ENCODE measurements at regions not wholly inside any gene's neighbourhood (a gene's known extent, or its start where the extent isn't known, plus 50 kb on each side); places are given as distances from the start of the nearest gene placed in this dataset.

DNA sequence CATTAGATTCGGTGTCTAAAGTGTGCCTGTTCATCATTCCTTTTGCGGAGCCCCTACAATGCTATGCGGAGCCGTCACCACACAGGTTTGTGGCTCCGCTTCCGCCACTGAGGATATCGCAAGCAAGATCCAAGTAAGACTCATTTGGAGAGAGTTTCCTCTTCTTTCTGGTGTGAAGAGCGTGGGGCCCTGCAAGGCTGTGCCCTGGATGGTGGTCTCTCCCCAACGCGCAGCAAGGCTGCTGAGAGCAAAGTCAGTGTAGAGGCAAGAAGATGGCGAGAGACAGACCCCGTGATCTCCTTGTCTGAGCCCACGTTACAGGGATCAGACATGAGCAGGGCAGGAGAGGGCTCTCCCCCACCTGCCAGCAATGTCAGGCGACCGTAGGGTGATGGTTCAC is 96.3 kb upstream of the AFDN start:
- Histone ChIP-seq H3K79me2 (replicated peaks; ENCODE audit: insufficient read depth, low read length) (no peaks in the 10 kb centered on the region), H4K20me1 (ENCODE audit: insufficient read depth) (no peaks in the 10 kb centered on the region), H3K27me3 (ENCODE audit: insufficient read depth, low read depth, low read length) (no peaks in the 10 kb centered on the region), H3K4me3 (ENCODE audit: low read length) (no peak overlapping the region), H3K27ac (ENCODE audit: low read length) (no peak overlapping the region), H3K9me3 (ENCODE audit: low read length) (no peaks in the 10 kb centered on the region), H3K36me3 (ENCODE audit: insufficient read depth, low read length) (no peaks in the 10 kb centered on the region), H3K4me2 (ENCODE audit: low read length) (no peak overlapping the region), H2AFZ (ENCODE audit: low read depth, low read length) (no peak overlapping the region), H3F3A (ENCODE audit: insufficient read depth, low read length, poor library complexity, severe bottlenecking) (peaks cover 4% of the 10 kb centered on the region), H3K9ac (ENCODE audit: low read length) (no peak overlapping the region), H3K9me2 (ENCODE audit: insufficient read depth, low read length) (no peaks in the 10 kb centered on the region)
- TF ChIP-seq TAF1 (IDR thresholded peaks at IDR 0.05; ENCODE audit: low read depth) (no peak), MXI1 (conservative IDR thresholded peaks at IDR 0.05; ENCODE audit: poor library complexity, severe bottlenecking) (no peak)

DNA sequence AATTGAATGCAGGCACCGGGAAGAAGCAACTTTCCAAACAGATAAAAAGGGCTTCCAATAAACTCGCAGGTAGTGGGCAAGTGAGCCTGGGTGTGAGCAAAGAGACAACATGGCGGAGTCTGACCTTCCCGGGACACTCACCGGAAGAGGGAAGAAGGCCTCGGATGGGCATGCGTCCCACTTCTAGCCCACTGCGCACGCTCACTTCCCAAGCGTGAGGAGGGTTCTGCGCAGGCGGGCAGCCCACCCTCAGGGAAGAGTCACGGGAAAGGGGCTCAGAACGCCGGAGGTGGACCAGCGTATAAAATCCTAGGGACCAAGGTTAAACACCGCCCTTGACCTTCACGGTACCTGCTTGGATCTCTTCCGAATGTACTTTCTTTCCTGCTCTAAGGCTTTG is 95.5 kb upstream of the AFDN start:
- H3K9me3 ChIP-seq (ENCODE audit: low read length), result no peaks in the 10 kb centered on the region
- no peak overlapping the region for H3K4me2 ChIP-seq (ENCODE audit: low read length)
- H3K9me2 ChIP-seq (ENCODE audit: insufficient read depth, low read length), result no peaks in the 10 kb centered on the region
- TF ChIP-seq TAF1 (IDR thresholded peaks at IDR 0.05; ENCODE audit: low read depth), result no peak
- TF ChIP-seq EP300 (conservative IDR thresholded peaks at IDR 0.05; ENCODE audit: poor library complexity, severe bottlenecking), result no peak
- no peak for TF ChIP-seq SMC3 (conservative IDR thresholded peaks at IDR 0.05; ENCODE audit: poor library complexity)
- TF ChIP-seq, protein P1, sequence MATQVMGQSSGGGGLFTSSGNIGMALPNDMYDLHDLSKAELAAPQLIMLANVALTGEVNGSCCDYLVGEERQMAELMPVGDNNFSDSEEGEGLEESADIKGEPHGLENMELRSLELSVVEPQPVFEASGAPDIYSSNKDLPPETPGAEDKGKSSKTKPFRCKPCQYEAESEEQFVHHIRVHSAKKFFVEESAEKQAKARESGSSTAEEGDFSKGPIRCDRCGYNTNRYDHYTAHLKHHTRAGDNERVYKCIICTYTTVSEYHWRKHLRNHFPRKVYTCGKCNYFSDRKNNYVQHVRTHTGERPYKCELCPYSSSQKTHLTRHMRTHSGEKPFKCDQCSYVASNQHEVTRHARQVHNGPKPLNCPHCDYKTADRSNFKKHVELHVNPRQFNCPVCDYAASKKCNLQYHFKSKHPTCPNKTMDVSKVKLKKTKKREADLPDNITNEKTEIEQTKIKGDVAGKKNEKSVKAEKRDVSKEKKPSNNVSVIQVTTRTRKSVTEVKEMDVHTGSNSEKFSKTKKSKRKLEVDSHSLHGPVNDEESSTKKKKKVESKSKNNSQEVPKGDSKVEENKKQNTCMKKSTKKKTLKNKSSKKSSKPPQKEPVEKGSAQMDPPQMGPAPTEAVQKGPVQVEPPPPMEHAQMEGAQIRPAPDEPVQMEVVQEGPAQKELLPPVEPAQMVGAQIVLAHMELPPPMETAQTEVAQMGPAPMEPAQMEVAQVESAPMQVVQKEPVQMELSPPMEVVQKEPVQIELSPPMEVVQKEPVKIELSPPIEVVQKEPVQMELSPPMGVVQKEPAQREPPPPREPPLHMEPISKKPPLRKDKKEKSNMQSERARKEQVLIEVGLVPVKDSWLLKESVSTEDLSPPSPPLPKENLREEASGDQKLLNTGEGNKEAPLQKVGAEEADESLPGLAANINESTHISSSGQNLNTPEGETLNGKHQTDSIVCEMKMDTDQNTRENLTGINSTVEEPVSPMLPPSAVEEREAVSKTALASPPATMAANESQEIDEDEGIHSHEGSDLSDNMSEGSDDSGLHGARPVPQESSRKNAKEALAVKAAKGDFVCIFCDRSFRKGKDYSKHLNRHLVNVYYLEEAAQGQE (IDR thresholded peaks at IDR 0.05; ENCODE audit: borderline replicate concordance), result no peak
- no peak for TF ChIP-seq MXI1 (conservative IDR thresholded peaks at IDR 0.05; ENCODE audit: poor library complexity, severe bottlenecking)
- TF ChIP-seq POLR2AphosphoS5 (IDR thresholded peaks at IDR 0.05), result no peak
- TF ChIP-seq, protein P2, sequence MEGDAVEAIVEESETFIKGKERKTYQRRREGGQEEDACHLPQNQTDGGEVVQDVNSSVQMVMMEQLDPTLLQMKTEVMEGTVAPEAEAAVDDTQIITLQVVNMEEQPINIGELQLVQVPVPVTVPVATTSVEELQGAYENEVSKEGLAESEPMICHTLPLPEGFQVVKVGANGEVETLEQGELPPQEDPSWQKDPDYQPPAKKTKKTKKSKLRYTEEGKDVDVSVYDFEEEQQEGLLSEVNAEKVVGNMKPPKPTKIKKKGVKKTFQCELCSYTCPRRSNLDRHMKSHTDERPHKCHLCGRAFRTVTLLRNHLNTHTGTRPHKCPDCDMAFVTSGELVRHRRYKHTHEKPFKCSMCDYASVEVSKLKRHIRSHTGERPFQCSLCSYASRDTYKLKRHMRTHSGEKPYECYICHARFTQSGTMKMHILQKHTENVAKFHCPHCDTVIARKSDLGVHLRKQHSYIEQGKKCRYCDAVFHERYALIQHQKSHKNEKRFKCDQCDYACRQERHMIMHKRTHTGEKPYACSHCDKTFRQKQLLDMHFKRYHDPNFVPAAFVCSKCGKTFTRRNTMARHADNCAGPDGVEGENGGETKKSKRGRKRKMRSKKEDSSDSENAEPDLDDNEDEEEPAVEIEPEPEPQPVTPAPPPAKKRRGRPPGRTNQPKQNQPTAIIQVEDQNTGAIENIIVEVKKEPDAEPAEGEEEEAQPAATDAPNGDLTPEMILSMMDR (IDR thresholded peaks at IDR 0.05; ENCODE audit: poor library complexity, severe bottlenecking), result no peak
- no peak for TF ChIP-seq EZH2 (IDR thresholded peaks at IDR 0.05; ENCODE audit: borderline replicate concordance, insufficient read depth, low read length, poor library complexity, severe bottlenecking)
- no peak for TF ChIP-seq RAD21 (conservative IDR thresholded peaks at IDR 0.05)
- H3K27me3 ChIP-seq (ENCODE audit: insufficient read depth, low read depth, low read length), result no peaks in the 10 kb centered on the region
- no peaks in the 10 kb centered on the region for H3K36me3 ChIP-seq (ENCODE audit: insufficient read depth, low read length)
- H3K4me3 ChIP-seq (ENCODE audit: low read length), result no peak overlapping the region
- H3K9ac ChIP-seq (ENCODE audit: low read length), result no peak overlapping the region
- peaks cover 3% of the 10 kb centered on the region for H3F3A ChIP-seq (ENCODE audit: insufficient read depth, low read length, poor library complexity, severe bottlenecking)
- H2AFZ ChIP-seq (ENCODE audit: low read depth, low read length), result no peak overlapping the region
- no peaks in the 10 kb centered on the region for H3K79me2 ChIP-seq (replicated peaks; ENCODE audit: insufficient read depth, low read length)
- no peaks in the 10 kb centered on the region for H4K20me1 ChIP-seq (ENCODE audit: insufficient read depth)
- H3K27ac ChIP-seq (ENCODE audit: low read length), result no peak overlapping the region
